GM23248 (cell line): ENCODE measurements at regions not wholly inside any gene's neighbourhood (a gene's known extent, or its start where the extent isn't known, plus 50 kb on each side); places are given as distances from the start of the nearest gene placed in this dataset.

ENCODE experiments used
- EZH2 ChIP-seq: fragments of 200-600 bp; sonication (generic); IDR thresholded peaks from 2 replicates; pipeline ENCODE4 v1.6.1; 2018; ENCODE audit warnings: antibody characterized with exemption, mild to moderate bottlenecking; ENCODE audit not compliant: insufficient read depth, poor library complexity, severe bottlenecking
- EZH2phosphoT487 ChIP-seq: fragments of 200-600 bp; sonication (generic); IDR thresholded peaks from 2 replicates; pipeline ENCODE4 v1.6.1; 2018; ENCODE audit warnings: antibody characterized with exemption, moderate library complexity, mild to moderate bottlenecking, low read depth; ENCODE audit not compliant: insufficient read depth

DNA sequence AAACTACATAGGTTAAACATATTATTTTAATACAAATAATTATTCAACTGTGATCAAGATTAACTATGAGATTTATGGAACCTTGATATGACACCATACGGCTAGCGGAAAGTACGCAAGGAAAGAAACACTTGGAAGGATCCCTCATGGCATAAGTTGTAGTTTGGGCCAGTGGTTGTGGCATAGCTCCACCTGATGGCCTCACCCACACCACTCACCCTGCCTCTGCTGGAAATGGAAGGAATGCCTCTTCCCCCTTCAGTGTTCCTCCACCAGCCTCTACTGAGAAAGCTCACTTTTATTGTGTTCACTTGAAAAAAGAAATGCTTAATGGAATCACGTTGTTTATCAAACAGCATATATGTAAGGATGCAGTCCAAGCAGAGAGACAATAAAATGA is 86.4 kb downstream of the BMP15 start:
- TF ChIP-seq EZH2 (no peak), EZH2phosphoT487 (no peak)
